Type B pancreatic cell (in vitro differentiated cells): ENCODE measurements at regions not wholly inside any gene's neighbourhood (a gene's known extent, or its start where the extent isn't known, plus 50 kb on each side); places are given as distances from the start of the nearest gene placed in this dataset.

Experiments used
- DNase-seq: peaks from one replicate; pipeline ENCODE4 v3.0.0; 2021; ENCODE audit warnings: mixed read lengths; ENCODE audit not compliant: unreplicated experiment; ENCODE audit errors: extremely low spot score
- H3K27ac Mint-ChIP-seq: 2 replicates; pipeline ENCODE4 v1.8.0; 2021; ENCODE audit warnings: mild to moderate bottlenecking, mixed read lengths
- H3K27me3 Mint-ChIP-seq: 2 replicates; pipeline ENCODE4 v1.8.0; 2021; ENCODE audit warnings: mixed read lengths
- H3K36me3 Mint-ChIP-seq: 2 replicates; pipeline ENCODE4 v1.8.0; 2021; ENCODE audit warnings: mixed read lengths
- H3K4me1 Mint-ChIP-seq: one replicate; pipeline ENCODE4 v1.8.0; 2021; ENCODE audit warnings: mixed read lengths; ENCODE audit not compliant: unreplicated experiment
- H3K4me3 Mint-ChIP-seq: 2 replicates; pipeline ENCODE4 v1.8.0; 2021; ENCODE audit warnings: mild to moderate bottlenecking, mixed read lengths
- H3K9me3 Mint-ChIP-seq: 2 replicates; pipeline ENCODE4 v1.8.0; 2021; ENCODE audit warnings: mixed read lengths
- CTCF ChIP-seq: fragments of 200-600 bp; sonication (generic); conservative IDR thresholded peaks from 2 replicates; pipeline ENCODE4 v1.5.0; 2021; ENCODE audit warnings: antibody characterized with exemption, mild to moderate bottlenecking

DNA sequence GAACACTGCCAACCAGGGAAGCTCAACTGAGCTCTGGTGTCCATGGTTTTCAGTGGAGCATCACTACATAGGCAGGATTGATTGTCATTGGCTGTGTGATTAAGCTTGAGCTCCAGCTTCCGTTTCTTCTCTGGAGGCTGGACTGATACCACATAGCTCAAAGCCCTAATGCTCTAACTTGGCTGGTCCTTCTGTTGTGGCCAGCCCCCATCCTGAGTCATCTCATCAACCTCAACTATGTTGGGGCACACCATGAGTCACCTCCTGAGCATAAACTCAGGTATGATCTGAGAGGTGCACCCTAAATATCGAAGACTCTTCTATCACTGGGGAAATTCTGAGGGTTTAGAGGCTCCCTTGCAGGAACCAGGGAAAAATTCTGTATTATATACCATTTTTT lies 114.5 kb upstream of the INHBA start:
- no peak for DNase-seq
- TF ChIP-seq CTCF = no peak

DNA sequence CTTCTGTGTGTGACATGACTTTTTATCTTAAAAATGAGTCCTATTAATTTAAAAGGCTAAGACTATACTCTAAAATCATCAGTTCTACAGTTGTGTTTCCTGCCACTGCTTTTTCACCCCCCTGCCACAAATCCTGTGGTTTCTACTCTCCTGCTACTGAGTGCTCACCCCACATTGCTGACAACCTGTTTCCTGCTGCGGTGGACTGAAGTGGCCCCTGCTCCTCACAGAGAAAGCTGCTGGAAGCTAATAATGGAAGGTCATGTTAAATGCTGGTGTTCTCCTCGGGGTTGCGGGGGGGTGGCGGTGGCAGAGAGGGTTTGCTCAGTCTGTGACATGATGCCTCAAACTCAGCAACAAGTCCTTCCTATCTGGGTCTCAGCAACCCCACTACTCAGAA lies 113.2 kb upstream of the INHBA start:
- Mint-ChIP-seq H3K27ac (no peak overlapping the region), H3K4me1 (no peaks in the 10 kb centered on the region)
- no peak for DNase-seq

More for the DNA sequence above, 114.5 kb upstream of the INHBA start:
- H3K4me1 Mint-ChIP-seq = no peaks in the 10 kb centered on the region
- H3K27me3 Mint-ChIP-seq = peaks cover 10% of the 10 kb centered on the region
- peaks cover 14% of the 10 kb centered on the region for H3K9me3 Mint-ChIP-seq
- H3K27ac Mint-ChIP-seq = no peak overlapping the region
- no peak overlapping the region for H3K4me3 Mint-ChIP-seq
- no peaks in the 10 kb centered on the region for H3K36me3 Mint-ChIP-seq

DNA sequence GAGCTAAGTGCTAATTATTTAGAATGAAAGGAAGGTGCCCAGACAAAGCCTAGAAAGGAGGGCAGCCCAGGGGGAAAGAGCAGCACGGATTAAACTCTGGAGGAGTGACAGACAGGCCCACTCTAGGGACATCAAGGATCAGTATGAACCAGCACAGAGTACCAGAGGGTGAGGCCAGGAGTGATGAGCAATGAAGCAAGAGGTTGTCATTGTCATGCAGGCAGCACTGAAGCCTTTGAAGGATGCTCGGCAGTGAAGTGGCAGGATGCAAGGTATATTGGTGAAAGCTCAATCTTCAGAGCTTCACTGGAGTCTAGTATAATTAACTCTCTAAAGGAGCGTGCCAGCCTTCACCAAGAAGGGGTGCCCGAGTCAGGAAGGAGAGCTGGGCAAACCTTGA lies 112.0 kb upstream of the INHBA start:
- H3K4me1 Mint-ChIP-seq = no peaks in the 10 kb centered on the region
- TF ChIP-seq CTCF = no peak
- no peak overlapping the region for H3K27ac Mint-ChIP-seq
- H3K9me3 Mint-ChIP-seq = peaks cover 9% of the 10 kb centered on the region
- H3K36me3 Mint-ChIP-seq = no peaks in the 10 kb centered on the region
- peaks cover 10% of the 10 kb centered on the region for H3K27me3 Mint-ChIP-seq
- DNase-seq = no peak
- no peak overlapping the region for H3K4me3 Mint-ChIP-seq

More for the DNA sequence above, 113.2 kb upstream of the INHBA start:
- Mint-ChIP-seq H3K27me3 (peaks cover 10% of the 10 kb centered on the region), H3K9me3 (peaks cover 14% of the 10 kb centered on the region), H3K36me3 (no peaks in the 10 kb centered on the region), H3K4me3 (no peak overlapping the region)
- no peak for TF ChIP-seq CTCF

GRCh38 chr7:41813286-41813685 lies 110.4 kb upstream of the INHBA start:
- Mint-ChIP-seq H3K27ac (no peak overlapping the region), H3K36me3 (no peaks in the 10 kb centered on the region)
- no peak for DNase-seq

DNA sequence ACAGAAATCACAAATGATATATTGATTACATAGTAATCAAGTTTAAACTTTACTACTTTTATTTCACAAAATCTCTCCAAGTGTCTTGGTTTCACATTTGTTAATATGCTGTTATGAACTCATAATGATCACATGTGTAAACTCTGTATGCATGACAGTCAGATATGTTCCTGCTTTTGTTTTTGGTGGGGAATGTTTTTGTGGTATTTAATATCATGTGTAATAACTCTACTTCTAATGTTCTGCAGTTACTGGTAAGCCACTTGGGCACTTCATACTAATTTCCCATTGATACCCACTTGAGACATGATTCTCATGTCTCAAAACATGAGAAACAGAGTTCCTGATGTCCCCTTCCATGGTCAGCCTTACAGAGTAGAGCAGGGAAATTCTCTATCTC lies 109.1 kb upstream of the INHBA start:
- DNase-seq = no peak
- peaks cover 10% of the 10 kb centered on the region for H3K27me3 Mint-ChIP-seq
- H3K36me3 Mint-ChIP-seq = no peaks in the 10 kb centered on the region
- H3K27ac Mint-ChIP-seq = no peak overlapping the region
- H3K9me3 Mint-ChIP-seq = no peaks in the 10 kb centered on the region
- H3K4me3 Mint-ChIP-seq = no peak overlapping the region
- no peak for TF ChIP-seq CTCF
- H3K4me1 Mint-ChIP-seq = no peaks in the 10 kb centered on the region

More at GRCh38 chr7:41813286-41813685, 110.4 kb upstream of the INHBA start:
- H3K9me3 Mint-ChIP-seq = no peaks in the 10 kb centered on the region
- H3K4me1 Mint-ChIP-seq = no peaks in the 10 kb centered on the region
- H3K27me3 Mint-ChIP-seq = peaks cover 10% of the 10 kb centered on the region
- H3K4me3 Mint-ChIP-seq = no peak overlapping the region
- no peak for TF ChIP-seq CTCF
